ENCODE measurements at regions not wholly inside any gene's neighbourhood (a gene's known extent, or its start where the extent isn't known, plus 50 kb on each side); places are given as distances from the start of the nearest gene placed in this dataset.

DNA sequence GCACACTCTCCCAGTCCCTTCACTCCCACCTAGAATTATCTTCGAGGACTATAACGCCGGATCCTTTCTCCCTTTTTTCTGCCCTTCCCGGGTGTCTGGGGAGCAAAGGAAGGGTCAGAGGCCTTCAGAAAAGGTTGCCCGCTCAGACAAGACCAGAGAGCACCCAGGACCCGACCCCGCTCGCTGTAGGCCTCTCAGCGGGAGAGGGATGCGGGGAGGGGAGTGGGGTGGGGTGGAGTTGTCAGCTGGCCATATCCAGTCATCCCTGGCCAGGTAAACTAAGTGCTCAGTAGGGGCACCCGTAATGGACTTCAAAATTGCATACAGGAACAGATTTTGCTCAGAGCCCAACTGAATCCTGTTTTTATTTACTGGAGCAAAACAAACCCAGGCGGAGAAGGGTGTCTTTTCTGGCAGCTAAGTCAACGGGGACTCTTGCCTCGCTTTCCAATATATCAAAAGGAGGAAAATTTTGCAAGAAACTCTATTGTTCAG, 65.0 kb downstream of the NOL4 start:
- H3K4me1 ChIP-seq (ENCODE audit: control insufficient read depth, insufficient read depth, low read length): peaks cover 2% of the 10 kb centered on the region
- DNase-seq (ENCODE audit: low read depth): no peak
- no peak overlapping the region for H3K9ac ChIP-seq (ENCODE audit: low read length)
- H3K4me3 ChIP-seq (ENCODE audit: low read length): peak overlapping the region; percentile 68
- H3K9me3 ChIP-seq (ENCODE audit: control insufficient read depth, low read length): no peaks in the 10 kb centered on the region
- H3K36me3 ChIP-seq (ENCODE audit: control insufficient read depth, insufficient read depth, low read length, severe bottlenecking): no peaks in the 10 kb centered on the region
- H3K27me3 ChIP-seq (replicated peaks; ENCODE audit: control insufficient read depth, insufficient read depth, low read length): peaks cover 26% of the 10 kb centered on the region

GRCh38 chr18:34158881-34159690, 65.6 kb downstream of the NOL4 start:
- peak; percentile 7 for DNase-seq (ENCODE audit: low read depth)
- H3K27me3 ChIP-seq (replicated peaks; ENCODE audit: control insufficient read depth, insufficient read depth, low read length): peaks cover 26% of the 10 kb centered on the region
- no peaks in the 10 kb centered on the region for H3K36me3 ChIP-seq (ENCODE audit: control insufficient read depth, insufficient read depth, low read length, severe bottlenecking)
- H3K4me1 ChIP-seq (ENCODE audit: control insufficient read depth, insufficient read depth, low read length): peaks cover 5% of the 10 kb centered on the region
- H3K9me3 ChIP-seq (ENCODE audit: control insufficient read depth, low read length): no peaks in the 10 kb centered on the region
- peak overlapping the region; percentile 68 for H3K4me3 ChIP-seq (ENCODE audit: low read length)
- no peak overlapping the region for H3K9ac ChIP-seq (ENCODE audit: low read length)

DNA sequence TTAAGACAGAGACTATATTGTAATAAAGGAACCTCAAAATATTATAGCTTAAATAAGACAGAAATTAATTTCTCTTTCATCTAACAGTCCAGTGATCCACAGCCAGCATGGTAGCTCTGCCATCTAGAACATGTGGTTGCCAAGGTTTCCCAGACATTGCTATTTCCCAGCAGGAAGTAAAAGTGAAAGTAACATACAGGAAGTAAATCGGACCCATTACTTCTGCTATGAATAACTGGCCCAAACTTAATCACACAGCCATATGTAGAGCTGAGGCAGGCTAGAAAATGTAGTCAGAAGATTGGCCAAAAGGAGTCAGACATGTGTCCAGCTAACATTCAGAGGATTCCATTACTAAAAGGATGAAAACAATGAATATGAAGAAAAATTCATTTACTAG, 71.0 kb downstream of the NOL4 start:
- Histone ChIP-seq H3K9me3 (ENCODE audit: control insufficient read depth, low read length) (no peaks in the 10 kb centered on the region), H3K4me3 (ENCODE audit: low read length) (peak overlapping the region; percentile 68), H3K4me1 (ENCODE audit: control insufficient read depth, insufficient read depth, low read length) (peaks cover 6% of the 10 kb centered on the region), H3K9ac (ENCODE audit: low read length) (no peak overlapping the region), H3K27me3 (replicated peaks; ENCODE audit: control insufficient read depth, insufficient read depth, low read length) (peaks cover 15% of the 10 kb centered on the region), H3K36me3 (ENCODE audit: control insufficient read depth, insufficient read depth, low read length, severe bottlenecking) (no peaks in the 10 kb centered on the region)
- DNase-seq (ENCODE audit: low read depth): no peak

GRCh38 chr18:34131006-34131405, 93.7 kb downstream of the NOL4 start:
- no peaks in the 10 kb centered on the region for H3K36me3 ChIP-seq (ENCODE audit: control insufficient read depth, insufficient read depth, low read length, severe bottlenecking)
- H3K4me1 ChIP-seq (ENCODE audit: control insufficient read depth, insufficient read depth, low read length): no peaks in the 10 kb centered on the region
- DNase-seq (ENCODE audit: low read depth): no peak
- H3K9me3 ChIP-seq (ENCODE audit: control insufficient read depth, low read length): peaks cover 4% of the 10 kb centered on the region
- no peaks in the 10 kb centered on the region for H3K27me3 ChIP-seq (replicated peaks; ENCODE audit: control insufficient read depth, insufficient read depth, low read length)
- H3K9ac ChIP-seq (ENCODE audit: low read length): no peak overlapping the region
- H3K4me3 ChIP-seq (ENCODE audit: low read length): no peak overlapping the region

DNA sequence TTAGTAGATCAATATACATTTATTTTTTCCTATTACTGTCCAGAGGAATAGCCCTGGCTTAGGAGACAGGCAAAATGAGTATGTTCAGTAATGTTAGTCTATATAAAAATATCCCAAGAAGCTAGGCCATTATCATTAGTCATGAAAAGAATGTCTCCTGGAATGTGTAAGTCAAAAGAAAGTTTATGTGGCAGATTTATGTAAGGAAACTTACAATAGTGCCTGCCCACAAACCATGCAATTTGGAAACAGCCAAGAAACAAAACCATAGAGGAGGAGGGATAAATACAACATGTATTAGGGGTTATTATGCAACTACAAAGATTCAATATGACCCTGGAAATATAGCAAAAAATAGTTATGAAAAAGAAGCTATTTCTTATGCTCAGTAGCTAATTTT, 96.3 kb downstream of the NOL4 start:
- no peaks in the 10 kb centered on the region for H3K27me3 ChIP-seq (replicated peaks; ENCODE audit: control insufficient read depth, insufficient read depth, low read length)
- H3K9ac ChIP-seq (ENCODE audit: low read length): no peak overlapping the region
- H3K4me1 ChIP-seq (ENCODE audit: control insufficient read depth, insufficient read depth, low read length): no peaks in the 10 kb centered on the region
- DNase-seq (ENCODE audit: low read depth): peak; percentile 45
- no peaks in the 10 kb centered on the region for H3K36me3 ChIP-seq (ENCODE audit: control insufficient read depth, insufficient read depth, low read length, severe bottlenecking)
- no peaks in the 10 kb centered on the region for H3K9me3 ChIP-seq (ENCODE audit: control insufficient read depth, low read length)
- H3K4me3 ChIP-seq (ENCODE audit: low read length): no peak overlapping the region

DNA sequence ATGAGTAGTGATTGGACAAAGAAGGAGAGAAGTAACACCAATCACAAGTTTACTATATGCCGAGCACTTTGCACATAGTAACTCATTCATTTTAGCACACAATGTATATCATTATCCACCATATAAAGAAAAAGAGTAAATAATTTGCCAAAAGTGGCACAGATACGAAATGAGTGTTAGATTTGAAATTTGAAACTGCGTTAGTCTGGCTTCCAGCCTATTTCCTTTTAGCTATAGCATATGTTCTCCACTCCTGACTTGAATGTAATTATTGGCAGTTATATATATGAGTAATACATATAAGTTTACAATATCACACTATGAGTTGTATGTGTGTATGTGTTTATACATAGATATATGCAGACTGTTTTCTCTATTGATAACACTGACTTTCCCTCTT, 98.6 kb downstream of the NOL4 start:
- Histone ChIP-seq H3K27me3 (replicated peaks; ENCODE audit: control insufficient read depth, insufficient read depth, low read length) (no peaks in the 10 kb centered on the region), H3K9me3 (ENCODE audit: control insufficient read depth, low read length) (no peaks in the 10 kb centered on the region), H3K9ac (ENCODE audit: low read length) (no peak overlapping the region), H3K4me1 (ENCODE audit: control insufficient read depth, insufficient read depth, low read length) (peaks cover 12% of the 10 kb centered on the region), H3K4me3 (ENCODE audit: low read length) (no peak overlapping the region), H3K36me3 (ENCODE audit: control insufficient read depth, insufficient read depth, low read length, severe bottlenecking) (no peaks in the 10 kb centered on the region)
- no peak for DNase-seq (ENCODE audit: low read depth)

DNA sequence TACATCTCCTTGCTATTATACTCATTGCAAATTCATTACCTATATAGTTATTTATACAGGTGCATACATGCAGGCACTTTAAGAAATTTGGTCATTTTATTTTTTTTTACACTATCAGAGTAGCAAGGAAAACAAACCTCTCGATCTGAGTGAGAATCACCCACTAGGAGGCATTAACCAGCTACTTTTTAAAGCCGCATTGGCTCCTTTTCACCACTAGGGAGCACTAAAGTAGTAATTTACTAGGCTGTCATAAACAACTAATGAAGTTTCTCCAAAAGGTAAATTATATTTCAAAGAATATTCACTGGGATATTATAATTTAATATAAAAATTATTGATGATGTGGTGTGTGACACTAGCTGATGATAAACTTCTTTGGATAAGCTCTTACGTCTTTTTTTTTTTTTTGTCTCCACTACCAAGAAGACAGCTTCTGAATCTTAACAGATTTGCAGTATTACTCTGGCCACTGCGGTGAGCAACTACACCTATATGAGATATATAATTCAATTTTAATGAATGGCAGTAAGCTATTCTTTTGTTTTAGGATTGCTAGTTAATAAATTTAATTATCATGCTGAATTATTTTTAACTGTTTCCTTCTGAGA, 101.9 kb downstream of the NOL4 start:
- Histone ChIP-seq H3K4me3 (ENCODE audit: low read length) (no peak overlapping the region), H3K9me3 (ENCODE audit: control insufficient read depth, low read length) (no peaks in the 10 kb centered on the region), H3K4me1 (ENCODE audit: control insufficient read depth, insufficient read depth, low read length) (peaks cover 25% of the 10 kb centered on the region), H3K9ac (ENCODE audit: low read length) (no peak overlapping the region), H3K36me3 (ENCODE audit: control insufficient read depth, insufficient read depth, low read length, severe bottlenecking) (no peaks in the 10 kb centered on the region), H3K27me3 (replicated peaks; ENCODE audit: control insufficient read depth, insufficient read depth, low read length) (no peaks in the 10 kb centered on the region)
- DNase-seq (ENCODE audit: low read depth): peak; percentile 81

DNA sequence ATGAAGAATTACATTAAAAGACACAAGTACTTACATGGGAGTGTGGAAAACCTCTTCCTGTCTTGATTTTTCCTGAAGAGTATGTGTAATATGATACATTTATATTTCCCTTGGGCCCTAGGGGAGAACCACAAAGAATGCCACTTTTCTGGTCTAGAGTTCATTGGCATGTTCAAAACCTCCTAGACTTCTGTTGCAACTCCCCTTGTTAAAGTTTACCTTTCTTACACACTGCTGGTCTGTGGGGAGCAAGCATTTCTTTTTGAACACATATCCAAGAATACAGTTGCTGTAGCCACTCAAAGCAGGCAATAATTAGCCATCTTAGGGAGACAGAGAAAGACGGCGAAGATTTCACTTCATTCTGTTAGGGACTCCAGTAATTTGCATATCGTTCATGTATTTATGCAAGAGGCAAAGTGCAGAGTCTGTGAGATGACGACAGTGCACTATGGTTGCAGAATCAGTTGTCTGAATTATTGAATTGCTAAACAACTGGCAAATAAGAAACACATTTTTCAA, 103.5 kb downstream of the NOL4 start:
- no peaks in the 10 kb centered on the region for H3K9me3 ChIP-seq (ENCODE audit: control insufficient read depth, low read length)
- no peaks in the 10 kb centered on the region for H3K27me3 ChIP-seq (replicated peaks; ENCODE audit: control insufficient read depth, insufficient read depth, low read length)
- no peaks in the 10 kb centered on the region for H3K36me3 ChIP-seq (ENCODE audit: control insufficient read depth, insufficient read depth, low read length, severe bottlenecking)
- H3K9ac ChIP-seq (ENCODE audit: low read length): no peak overlapping the region
- peak; percentile 68 for DNase-seq (ENCODE audit: low read depth)
- H3K4me1 ChIP-seq (ENCODE audit: control insufficient read depth, insufficient read depth, low read length): peaks cover 25% of the 10 kb centered on the region
- peak overlapping the region; percentile 50 for H3K4me3 ChIP-seq (ENCODE audit: low read length)

DNA sequence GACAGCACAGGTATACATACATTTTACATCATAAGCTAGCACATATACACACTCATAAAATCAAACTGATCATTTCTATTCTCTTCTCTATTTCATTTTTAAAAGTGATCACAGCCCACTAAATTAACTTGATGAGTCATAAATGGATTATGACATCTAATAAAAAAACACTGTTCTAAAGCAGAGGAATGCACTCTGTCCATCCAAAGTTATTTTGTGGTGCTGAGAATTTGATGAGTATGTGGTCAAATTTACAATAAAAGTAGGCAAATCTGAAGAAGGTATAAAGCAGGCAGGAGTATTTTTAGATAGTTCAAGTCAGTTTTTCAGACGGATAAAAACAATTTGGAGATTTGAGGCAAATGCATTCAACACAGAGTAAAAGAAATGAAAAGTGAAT, 104.4 kb downstream of the NOL4 start:
- peak; percentile 23 for DNase-seq (ENCODE audit: low read depth)
- peaks cover 34% of the 10 kb centered on the region for H3K4me1 ChIP-seq (ENCODE audit: control insufficient read depth, insufficient read depth, low read length)
- no peak overlapping the region for H3K9ac ChIP-seq (ENCODE audit: low read length)
- peak overlapping the region; percentile 50 for H3K4me3 ChIP-seq (ENCODE audit: low read length)
- no peaks in the 10 kb centered on the region for H3K36me3 ChIP-seq (ENCODE audit: control insufficient read depth, insufficient read depth, low read length, severe bottlenecking)
- H3K27me3 ChIP-seq (replicated peaks; ENCODE audit: control insufficient read depth, insufficient read depth, low read length): no peaks in the 10 kb centered on the region
- no peaks in the 10 kb centered on the region for H3K9me3 ChIP-seq (ENCODE audit: control insufficient read depth, low read length)

DNA sequence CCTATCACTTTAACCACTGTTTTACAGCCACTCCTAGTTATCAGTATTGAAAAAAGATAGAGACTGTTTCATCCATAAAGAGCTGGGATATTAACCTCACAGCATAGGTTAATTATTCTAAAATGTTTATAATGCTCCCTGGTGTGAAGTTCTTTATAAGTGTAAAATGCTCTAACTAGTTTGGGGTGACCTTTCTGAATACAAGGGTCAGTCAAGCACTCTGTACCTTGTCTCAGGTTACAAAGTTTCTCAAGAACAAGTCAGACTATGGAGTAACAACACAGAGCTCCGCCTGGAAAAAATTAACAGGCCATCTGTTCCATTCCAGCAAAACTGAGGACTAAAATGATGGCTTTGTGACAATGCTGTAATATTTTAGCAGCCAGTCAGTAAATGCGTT, 107.4 kb downstream of the NOL4 start:
- H3K4me3 ChIP-seq (ENCODE audit: low read length): no peak overlapping the region
- no peaks in the 10 kb centered on the region for H3K9me3 ChIP-seq (ENCODE audit: control insufficient read depth, low read length)
- H3K36me3 ChIP-seq (ENCODE audit: control insufficient read depth, insufficient read depth, low read length, severe bottlenecking): no peaks in the 10 kb centered on the region
- no peak overlapping the region for H3K9ac ChIP-seq (ENCODE audit: low read length)
- peak; percentile 24 for DNase-seq (ENCODE audit: low read depth)
- H3K27me3 ChIP-seq (replicated peaks; ENCODE audit: control insufficient read depth, insufficient read depth, low read length): no peaks in the 10 kb centered on the region
- peaks cover 39% of the 10 kb centered on the region for H3K4me1 ChIP-seq (ENCODE audit: control insufficient read depth, insufficient read depth, low read length)

DNA sequence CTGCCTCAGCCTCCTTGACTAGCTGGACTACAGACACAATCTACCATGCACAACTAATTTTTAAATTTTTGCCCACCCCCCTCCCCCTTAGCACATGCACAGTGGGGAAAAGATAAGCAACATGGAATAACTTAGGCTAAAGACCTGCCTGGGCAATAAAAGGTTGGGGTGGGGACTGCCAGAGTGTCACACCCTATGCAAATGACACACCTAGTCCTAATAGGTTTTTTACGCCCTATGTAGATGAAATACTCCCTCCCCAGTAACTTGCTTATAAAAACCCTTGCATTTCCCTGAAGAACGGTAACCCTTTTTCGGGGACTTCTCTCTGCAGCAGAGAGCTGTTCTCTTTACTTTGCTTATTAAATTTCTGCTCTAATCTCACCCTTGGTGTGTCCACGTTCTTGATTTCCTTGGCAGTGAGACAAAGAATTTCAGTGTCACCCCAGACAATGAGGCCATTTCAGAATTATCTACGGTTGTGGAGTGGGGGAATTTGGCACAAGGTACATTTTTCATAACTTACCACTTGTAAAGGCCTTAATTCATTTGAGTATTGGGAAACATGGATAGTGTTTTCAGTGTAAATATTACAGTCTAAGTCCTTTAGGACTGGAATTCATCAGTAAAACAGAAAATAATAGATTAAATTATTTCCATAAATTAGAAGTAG, 109.2 kb downstream of the NOL4 start:
- H3K36me3 ChIP-seq (ENCODE audit: control insufficient read depth, insufficient read depth, low read length, severe bottlenecking): no peaks in the 10 kb centered on the region
- no peak overlapping the region for H3K4me3 ChIP-seq (ENCODE audit: low read length)
- peaks cover 22% of the 10 kb centered on the region for H3K4me1 ChIP-seq (ENCODE audit: control insufficient read depth, insufficient read depth, low read length)
- H3K9me3 ChIP-seq (ENCODE audit: control insufficient read depth, low read length): no peaks in the 10 kb centered on the region
- no peak overlapping the region for H3K9ac ChIP-seq (ENCODE audit: low read length)
- DNase-seq (ENCODE audit: low read depth): no peak
- no peaks in the 10 kb centered on the region for H3K27me3 ChIP-seq (replicated peaks; ENCODE audit: control insufficient read depth, insufficient read depth, low read length)

All from adipocyte (in vitro differentiated cells).